ENCODE measurements at regions not wholly inside any gene's neighbourhood (a gene's known extent, or its start where the extent isn't known, plus 50 kb on each side); places are given as distances from the start of the nearest gene placed in this dataset.

DNA sequence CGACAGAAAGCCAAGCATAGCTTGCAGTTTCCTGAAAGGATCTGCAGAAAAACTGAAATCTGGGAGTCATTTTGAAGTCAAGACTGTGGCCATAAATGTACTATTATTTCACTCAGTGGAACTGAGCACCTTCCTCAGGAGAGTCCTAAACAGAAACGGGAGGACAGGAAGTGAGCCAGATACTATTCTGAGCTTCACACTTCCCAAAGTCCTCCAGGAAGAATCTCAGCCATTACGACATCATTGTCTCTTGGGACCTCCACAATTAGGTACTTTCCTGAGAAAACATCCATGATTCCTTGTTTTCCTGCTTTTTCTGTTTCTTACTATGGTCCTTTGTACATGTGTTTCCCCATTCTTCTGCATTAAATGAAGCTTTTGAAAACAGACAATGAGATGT, 299.2 kb upstream of the USP25 start (continued):
- TF ChIP-seq SKIL (IDR thresholded peaks at IDR 0.05; ENCODE audit: low read depth, poor library complexity, severe bottlenecking) (no peak), BCL11A (IDR thresholded peaks at IDR 0.05; ENCODE audit: low read depth, low read length) (no peak)

- no peaks in the 10 kb centered on the region for H3K36me3 ChIP-seq (ENCODE audit: control insufficient read depth in 2 of 2, insufficient read depth in 2 of 2, low read length in 1 of 2)
- H3K9me3 ChIP-seq (replicated peaks; ENCODE audit: control insufficient read depth, insufficient read depth, low read length) = no peaks in the 10 kb centered on the region
- RAD21 ChIA-PET (ENCODE audit: unreplicated experiment) = interaction anchor here (1.6 kb wide), 1 partner anchor 52 kb away, joined by 4 read pairs; no protein-coding TSS in a partner anchor
- BruUV-seq (replicated peaks) = no TSS peak
- FAIRE-seq (no peak), ATAC-seq (no peak), DNase-seq (ENCODE audit: low read depth, low spot score) (no peak)
- no peak overlapping the region for H3K9ac ChIP-seq (ENCODE audit: control insufficient read depth, insufficient read depth, low read length)
- H3K4me1 ChIP-seq (ENCODE audit: control insufficient read depth, insufficient read depth, low read length) = no peaks in the 10 kb centered on the region
- POLR2A ChIA-PET = no interaction called here
- intact Hi-C loops (cut with micrococcal nuclease; ENCODE audit: unreplicated experiment) (loop anchor here (10.0 kb wide), 1 partner anchor 366 kb away; the partner anchor contains the start of gene NRIP1), in situ Hi-C loops (cut with MboI) (no loop called here)
- SMC1A ChIA-PET (ENCODE audit: uncharacterized antibody, unreplicated experiment) = no interaction called here
- no peak overlapping the region for H3K4me3 ChIP-seq
- no peaks in the 10 kb centered on the region for H3K79me2 ChIP-seq (ENCODE audit: control insufficient read depth, insufficient read depth, low read length)
- H4K20me1 ChIP-seq (ENCODE audit: control insufficient read depth, insufficient read depth) = no peaks in the 10 kb centered on the region
- no peak overlapping the region for H3K4me2 ChIP-seq (ENCODE audit: control insufficient read depth, insufficient read depth)
- no peak overlapping the region for H2AFZ ChIP-seq (ENCODE audit: control insufficient read depth, low read depth, low read length)
- 0% methylated on average over 1 of the region's 1 CpG for WGBS (ENCODE audit: insufficient coverage, insufficient replicate concordance, low lambda C conversion rate, missing lambda C conversion rate)
- no peak overlapping the region for H3K27ac ChIP-seq (ENCODE audit: control insufficient read depth, insufficient read depth)
- CTCF ChIA-PET = no interaction called here
- H3K27me3 ChIP-seq (replicated peaks in 1 of 2; ENCODE audit: control insufficient read depth in 2 of 2, insufficient read depth in 2 of 2, low read length in 1 of 2) = no peaks in the 10 kb centered on the region
- TF ChIP-seq EZH2 (IDR thresholded peaks at IDR 0.05; ENCODE audit: borderline replicate concordance, control insufficient read depth, low read depth, low read length) = no peak
- TF ChIP-seq, protein P1, sequence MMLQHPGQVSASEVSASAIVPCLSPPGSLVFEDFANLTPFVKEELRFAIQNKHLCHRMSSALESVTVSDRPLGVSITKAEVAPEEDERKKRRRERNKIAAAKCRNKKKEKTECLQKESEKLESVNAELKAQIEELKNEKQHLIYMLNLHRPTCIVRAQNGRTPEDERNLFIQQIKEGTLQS (IDR thresholded peaks at IDR 0.05; ENCODE audit: borderline replicate concordance, extremely low read depth, low read depth, low read length) = no peak
- TF ChIP-seq CHD4 (IDR thresholded peaks at IDR 0.05) = no peak
- no peak for TF ChIP-seq RCOR1 (conservative IDR thresholded peaks at IDR 0.05; ENCODE audit: low read depth, low read length)
- no peak for TF ChIP-seq SMAD5 (IDR thresholded peaks at IDR 0.05; ENCODE audit: low read depth)
- no peak for TF ChIP-seq RBBP5 (conservative IDR thresholded peaks at IDR 0.05)
- TF ChIP-seq, protein P2, sequence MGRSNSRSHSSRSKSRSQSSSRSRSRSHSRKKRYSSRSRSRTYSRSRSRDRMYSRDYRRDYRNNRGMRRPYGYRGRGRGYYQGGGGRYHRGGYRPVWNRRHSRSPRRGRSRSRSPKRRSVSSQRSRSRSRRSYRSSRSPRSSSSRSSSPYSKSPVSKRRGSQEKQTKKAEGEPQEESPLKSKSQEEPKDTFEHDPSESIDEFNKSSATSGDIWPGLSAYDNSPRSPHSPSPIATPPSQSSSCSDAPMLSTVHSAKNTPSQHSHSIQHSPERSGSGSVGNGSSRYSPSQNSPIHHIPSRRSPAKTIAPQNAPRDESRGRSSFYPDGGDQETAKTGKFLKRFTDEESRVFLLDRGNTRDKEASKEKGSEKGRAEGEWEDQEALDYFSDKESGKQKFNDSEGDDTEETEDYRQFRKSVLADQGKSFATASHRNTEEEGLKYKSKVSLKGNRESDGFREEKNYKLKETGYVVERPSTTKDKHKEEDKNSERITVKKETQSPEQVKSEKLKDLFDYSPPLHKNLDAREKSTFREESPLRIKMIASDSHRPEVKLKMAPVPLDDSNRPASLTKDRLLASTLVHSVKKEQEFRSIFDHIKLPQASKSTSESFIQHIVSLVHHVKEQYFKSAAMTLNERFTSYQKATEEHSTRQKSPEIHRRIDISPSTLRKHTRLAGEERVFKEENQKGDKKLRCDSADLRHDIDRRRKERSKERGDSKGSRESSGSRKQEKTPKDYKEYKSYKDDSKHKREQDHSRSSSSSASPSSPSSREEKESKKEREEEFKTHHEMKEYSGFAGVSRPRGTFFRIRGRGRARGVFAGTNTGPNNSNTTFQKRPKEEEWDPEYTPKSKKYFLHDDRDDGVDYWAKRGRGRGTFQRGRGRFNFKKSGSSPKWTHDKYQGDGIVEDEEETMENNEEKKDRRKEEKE (IDR thresholded peaks at IDR 0.05) = no peak
- TF ChIP-seq JUND (IDR thresholded peaks at IDR 0.05; ENCODE audit: low read depth, low read length) = no peak
- no peak for TF ChIP-seq EP300 (IDR thresholded peaks at IDR 0.05; ENCODE audit: borderline replicate concordance in 1 of 2, control insufficient read depth in 1 of 2, low read depth in 2 of 2, low read length in 2 of 2)
- no peak for TF ChIP-seq CREB1 (IDR thresholded peaks at IDR 0.05; ENCODE audit: low read depth)
- TF ChIP-seq NR2F1 (conservative IDR thresholded peaks at IDR 0.05) = no peak
- no peak for TF ChIP-seq SKIL (IDR thresholded peaks at IDR 0.05; ENCODE audit: low read depth, poor library complexity, severe bottlenecking)
- TF ChIP-seq USF1 (IDR thresholded peaks at IDR 0.05; ENCODE audit: borderline replicate concordance, extremely low read length, insufficient read depth, low read depth, low read length) = no peak
Measured at GRCh38 chr21:15431053-15431452, 298.7 kb upstream of the USP25 start.
